DMS53 treated with DMSO at 0.1 percent for 48 hours (cell line): ENCODE measurements at regions not wholly inside any gene's neighbourhood (a gene's known extent, or its start where the extent isn't known, plus 50 kb on each side); places are given as distances from the start of the nearest gene placed in this dataset.

Experiments
- DNase-seq: peaks from one replicate; lab custom pipeline; 2025; ENCODE audit not compliant: unreplicated experiment; lab: John Stamatoyannopoulos, UW

DNA sequence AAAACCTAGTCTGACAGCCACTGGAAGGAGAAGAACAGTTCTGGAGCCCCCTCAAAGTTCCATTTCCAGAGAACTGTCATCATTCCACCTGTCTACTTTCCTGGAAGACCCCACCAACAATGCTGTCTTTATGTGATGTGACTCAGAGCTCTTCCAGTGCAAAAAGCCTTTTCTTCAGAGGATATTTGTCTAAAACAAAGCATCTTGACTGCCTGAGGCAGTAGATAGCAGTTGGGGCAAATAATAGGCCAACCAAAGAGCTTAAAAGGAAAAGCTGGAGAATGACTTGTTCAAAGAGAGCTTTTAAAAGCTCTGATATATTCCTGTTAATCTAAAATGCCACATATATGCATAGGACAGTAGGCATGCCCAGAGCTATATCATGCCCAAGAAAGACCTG, 62.6 kb downstream of the MIS18A start:
- DNase-seq, result no peak

DNA sequence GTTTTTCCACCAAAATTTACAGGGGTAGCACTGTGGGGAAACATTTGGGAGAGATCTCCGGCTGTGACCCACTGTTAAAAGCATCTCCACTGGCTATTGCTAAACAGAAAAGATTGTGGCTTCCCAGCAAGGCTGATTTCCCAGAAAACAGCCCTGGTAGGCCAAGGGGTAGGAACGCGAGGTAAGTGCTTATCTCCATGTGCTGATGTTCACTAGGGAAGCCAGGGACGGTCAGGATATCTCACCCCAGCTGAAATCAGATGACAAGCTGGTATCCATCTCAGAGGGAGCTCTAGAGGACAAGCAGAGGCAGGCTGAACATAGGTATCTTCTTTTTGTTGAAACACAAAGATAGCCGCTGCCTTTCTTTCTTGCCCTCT, 63.6 kb downstream of the MIS18A start:
- DNase-seq, result no peak

DNA sequence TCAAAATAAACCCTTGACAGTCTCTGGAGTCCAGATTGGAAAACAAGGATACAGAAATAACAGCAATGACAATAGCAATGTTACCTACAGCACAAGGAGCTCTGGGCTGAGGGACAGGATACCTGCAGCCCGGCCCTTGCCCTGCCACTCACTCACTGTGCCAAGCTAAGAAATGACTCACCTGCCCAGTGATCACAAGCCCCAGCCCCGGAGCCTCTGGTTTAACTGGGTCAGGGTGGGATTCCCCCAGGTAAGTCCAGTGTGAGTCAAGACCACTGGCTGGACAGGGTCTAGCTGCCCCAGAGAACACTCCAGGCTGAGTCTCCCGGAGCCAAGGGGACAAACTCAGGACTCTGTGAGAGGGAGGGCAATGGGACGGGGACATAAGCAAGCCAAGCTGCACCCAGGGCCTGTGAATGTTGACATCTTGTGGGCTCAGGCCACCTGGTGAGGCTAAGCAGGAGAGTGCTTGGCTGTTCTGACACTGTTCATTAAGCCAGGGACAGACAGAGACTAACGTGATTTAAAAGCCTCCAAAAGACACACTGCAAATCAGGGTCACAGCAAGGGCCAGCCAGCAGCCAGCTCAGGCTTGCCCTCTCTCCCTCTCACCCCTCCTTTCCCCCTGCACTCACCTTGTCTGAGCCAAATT, 64.1 kb downstream of the MIS18A start:
- no peak for DNase-seq

DNA sequence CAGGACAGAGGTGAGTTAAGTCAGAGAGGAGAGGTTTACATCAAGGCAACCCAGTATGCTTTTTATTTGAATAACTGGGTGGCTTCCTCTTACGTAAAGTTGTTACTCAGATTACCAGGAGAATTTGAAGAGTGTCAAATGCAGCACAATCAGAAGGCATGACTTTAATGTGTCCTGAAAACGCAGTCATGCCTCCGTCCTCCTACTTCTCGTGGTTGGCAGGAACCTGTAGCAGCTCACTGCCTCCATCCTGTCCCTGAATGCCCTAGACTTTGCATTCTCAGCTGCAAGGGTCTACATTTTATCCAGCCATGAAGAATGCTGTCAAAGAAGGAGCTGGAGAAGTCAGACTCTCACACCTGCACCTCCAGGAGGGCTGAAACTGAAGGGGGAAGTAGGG, 66.7 kb downstream of the MIS18A start:
- DNase-seq, result no peak

DNA sequence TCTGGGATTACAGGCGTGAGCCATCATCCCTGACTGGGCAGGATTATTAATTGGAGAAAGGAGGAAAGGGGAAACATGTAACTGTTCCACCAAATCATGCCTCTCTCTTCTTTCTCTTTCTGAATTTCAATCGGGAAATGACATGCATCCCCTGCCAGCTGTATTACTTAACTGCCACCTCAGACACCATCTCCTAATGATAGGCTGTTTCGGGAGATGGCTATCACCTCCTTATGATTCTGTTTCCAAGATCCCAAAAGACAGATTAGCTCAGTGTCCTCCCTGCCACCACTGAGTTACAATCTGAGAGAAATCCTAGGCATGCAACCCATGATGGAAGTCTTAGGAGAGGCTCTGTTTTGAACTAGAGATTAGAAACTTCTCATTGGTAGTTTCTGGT, 67.5 kb downstream of the MIS18A start:
- no peak for DNase-seq

DNA sequence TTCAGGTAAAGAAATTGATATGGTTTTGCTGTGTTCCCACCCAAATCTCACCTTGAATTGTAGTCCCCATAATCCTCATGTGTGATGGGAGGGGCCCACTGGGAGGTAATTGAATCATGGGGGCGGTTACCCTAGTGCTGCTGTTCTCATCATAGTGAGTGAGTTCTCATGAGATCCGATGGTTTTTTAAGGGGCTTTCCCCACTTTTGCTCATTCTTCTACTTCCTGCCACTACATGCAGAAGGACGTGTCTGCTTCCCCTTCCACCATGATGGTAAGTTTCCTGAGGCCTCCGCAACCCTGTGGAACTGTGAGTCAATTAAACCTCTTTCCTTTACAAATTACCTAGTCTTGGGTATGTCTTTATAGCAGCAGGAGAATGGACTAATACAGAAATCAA, 69.3 kb downstream of the MIS18A start:
- no peak for DNase-seq

DNA sequence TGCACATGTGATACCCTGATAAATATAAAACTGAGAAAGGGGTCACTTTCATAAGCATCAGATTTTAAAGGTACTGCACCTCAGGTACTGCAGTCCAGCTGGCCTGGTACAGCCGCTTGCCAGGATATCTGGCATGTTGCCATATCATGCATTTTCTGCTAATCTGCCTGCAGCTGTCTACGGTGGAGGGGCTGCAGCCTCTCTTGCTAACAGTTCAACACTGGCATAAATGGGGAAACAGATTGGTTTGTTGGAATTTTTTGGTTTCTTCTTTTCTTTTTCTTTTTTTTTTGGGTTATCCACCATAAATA, 71.5 kb downstream of the MIS18A start:
- DNase-seq, result no peak

DNA sequence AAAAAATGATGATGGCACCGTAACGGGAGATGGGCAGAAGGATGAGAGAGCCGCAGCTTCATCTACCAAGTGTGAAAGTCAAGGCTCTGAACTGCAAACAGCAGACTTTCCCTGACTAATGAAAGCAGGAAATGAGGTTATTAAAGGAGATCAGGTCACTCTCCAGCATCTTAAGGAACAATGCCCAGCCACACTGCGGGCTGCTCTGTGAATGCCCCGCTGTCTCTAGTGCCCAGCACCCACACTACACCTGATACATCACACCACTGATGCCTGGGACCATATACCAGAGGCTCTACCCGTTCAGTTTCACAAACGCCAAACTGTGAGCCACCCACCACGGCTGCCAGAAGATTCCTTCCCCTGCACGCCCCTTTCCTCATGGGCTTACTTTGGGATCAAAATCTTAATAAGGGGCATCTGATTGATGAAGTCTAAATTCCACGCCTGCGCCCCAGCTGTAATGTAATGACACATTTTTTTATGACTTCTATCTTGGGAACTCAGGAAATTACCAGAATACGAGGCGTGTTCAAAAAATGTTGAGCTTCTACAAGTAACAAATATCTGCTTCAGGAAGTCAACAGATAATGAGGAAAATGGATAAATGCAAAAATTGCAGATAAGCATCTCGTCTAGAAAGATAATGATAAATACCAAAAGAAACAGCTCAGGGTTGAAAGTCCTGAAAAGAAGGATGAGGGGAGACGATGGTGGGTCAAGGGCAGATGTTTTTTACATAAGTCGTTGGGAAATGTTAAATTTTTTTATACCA, 72.0 kb downstream of the MIS18A start:
- no peak for DNase-seq

DNA sequence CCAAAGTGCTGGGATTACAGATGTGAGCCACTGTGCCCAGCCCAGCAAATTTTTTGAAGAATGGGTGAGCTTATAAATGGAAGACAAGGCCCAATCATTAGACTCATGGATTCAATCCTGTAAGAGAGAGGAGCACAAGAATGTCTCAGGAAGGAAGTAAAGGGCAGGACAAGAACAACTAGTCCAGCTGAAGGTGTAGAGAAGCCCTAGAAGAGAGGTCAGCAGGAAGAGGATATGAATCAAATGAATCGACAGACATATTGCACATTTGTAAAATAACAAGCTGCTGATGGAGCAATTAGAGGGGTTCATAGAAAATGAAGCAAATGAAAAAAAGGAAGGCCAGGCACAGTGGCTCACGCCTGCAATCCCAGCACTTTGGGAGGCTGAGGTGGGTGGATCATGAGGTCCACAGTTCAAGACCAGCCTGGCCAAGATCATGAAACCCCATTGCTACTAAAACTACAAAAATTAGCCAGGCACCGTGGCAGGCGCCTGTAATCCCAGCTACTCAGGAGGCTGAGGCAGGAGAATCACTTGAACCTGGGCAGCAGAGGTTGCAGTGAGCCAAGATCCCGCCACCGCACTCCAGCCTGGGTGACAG, 74.9 kb downstream of the MIS18A start:
- no peak for DNase-seq

DNA sequence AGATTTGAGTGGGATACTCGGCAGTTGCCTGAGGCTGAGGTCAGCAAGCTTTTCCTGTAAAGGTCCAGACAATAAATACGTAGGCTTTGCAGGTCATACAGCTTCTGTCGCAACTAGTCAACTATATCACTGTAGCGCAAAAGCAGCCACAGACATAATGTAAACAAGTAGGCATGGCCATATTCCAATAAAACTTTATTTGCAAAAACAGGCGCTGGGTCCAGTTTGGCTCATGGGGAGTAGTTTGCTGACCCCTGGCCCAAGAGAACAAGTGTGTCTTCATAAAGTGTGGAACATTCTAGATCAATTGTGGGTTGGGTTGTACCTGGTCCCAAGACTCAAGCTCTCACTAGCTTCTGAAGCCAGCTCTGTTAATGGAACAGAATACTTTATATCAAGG, 78.8 kb downstream of the MIS18A start:
- no peak for DNase-seq

DNA sequence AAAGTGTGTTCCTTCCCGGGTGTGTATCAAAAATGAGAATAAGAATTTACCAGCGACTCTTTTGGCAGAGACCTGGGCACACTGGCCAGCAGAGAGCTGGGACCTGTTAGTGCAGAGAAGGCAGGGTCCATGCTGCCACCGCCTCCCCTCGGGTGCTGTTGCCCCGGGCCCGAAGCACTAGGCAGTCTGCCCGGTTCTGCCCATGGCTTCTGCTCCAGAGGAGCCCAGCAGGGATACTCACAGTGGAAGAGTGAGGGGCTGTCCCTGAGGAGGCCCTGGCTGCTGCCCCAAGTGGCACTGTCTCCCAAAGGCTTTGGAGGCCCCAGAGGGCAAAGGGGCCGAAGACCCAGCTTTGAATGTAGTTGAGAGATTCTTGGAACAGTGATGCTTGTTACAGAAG, 80.5 kb downstream of the MIS18A start:
- DNase-seq, result no peak

DNA sequence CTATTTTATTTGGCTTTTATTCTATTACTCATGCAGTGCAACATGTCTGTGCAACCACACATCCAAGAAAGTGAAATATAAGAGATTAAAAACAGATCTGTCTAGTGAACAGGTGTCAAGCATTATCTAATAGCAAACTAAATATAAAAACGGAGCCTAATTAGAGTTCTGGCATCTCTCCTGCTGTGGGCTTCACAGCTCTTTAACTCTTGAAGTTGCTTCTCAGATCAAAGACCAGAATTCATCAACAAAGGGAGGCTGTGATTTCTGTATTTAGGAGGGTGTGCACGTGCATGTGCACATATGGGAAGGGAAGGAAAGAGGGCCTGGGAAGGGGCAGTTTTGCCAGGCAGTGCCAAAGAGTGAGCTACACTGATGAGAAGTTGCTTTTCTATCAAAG, 81.0 kb downstream of the MIS18A start:
- no peak for DNase-seq

DNA sequence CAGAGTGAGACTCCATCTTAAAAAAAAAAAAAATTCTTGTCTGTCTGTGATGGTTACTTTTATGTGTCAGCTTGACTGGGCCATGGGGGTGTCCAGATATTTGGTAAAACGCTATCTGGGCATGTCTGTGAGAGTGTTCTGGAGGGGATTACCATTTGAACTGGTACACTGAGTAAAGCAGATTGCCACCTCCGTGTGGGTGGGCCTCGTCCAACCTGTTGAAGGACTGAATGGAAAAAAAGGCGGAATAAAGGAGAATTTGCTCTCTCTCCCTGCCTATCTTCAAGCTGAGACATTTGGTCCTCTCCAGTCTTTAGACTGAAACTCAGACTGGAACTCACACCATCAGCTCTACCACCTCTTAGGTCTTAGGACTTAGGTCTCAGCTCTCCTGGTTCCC, 82.8 kb downstream of the MIS18A start:
- DNase-seq, result no peak

DNA sequence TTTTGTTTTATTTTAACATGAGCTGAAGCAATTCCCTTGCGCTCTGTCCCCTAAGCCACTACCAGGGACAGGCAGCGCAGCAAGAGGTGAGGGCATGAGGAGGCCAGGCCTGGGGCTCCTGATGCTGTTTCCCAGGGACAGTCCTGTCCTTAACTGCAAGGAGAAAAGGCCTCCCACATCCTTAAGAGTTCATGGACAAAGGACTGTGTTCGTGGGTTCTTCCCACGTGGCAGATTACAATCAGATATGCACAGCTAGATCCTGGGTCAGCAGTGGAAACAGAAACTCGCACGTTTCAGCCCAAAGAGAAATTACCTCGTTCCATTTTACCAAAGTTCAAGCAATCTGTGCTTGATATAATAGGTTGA, 85.8 kb downstream of the MIS18A start:
- DNase-seq, result no peak

DNA sequence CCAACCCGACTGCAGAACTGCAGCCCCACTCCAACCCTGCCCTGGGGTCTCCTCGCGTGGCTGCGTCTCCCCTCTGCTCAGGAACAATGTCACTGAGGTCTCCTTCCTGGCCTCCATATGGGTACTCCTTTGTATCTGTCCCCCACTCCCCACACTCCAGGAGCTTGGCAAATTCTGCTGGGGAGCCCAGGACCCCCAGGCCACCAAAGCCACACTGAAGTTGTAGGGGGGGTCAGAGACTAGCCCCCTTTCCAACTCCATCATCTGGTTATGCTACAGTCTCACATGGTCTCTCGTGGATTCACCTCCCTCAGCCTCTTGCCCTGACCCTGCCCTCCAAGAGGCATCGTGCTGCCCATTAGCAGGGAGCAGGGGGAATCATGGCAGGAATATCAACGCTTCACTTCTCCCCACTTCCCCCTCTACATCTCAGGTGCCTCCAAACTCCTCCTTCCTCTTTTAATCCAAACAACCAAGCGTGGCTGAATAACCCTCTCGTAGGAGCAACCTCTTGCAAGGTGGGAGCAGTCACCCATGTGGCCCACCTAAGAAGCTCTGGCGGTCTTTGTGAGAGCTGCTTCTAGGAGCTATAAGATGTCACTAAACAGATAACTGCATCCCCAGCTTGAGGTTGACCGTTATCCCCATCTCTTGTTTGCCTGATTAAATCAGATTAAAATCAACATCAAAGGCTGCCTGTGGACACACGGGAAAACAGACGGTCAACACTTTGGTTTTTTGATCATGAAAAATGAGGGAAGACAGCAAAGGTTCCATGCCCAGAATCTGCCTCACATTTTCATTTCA, 86.4 kb downstream of the MIS18A start:
- DNase-seq, result no peak

DNA sequence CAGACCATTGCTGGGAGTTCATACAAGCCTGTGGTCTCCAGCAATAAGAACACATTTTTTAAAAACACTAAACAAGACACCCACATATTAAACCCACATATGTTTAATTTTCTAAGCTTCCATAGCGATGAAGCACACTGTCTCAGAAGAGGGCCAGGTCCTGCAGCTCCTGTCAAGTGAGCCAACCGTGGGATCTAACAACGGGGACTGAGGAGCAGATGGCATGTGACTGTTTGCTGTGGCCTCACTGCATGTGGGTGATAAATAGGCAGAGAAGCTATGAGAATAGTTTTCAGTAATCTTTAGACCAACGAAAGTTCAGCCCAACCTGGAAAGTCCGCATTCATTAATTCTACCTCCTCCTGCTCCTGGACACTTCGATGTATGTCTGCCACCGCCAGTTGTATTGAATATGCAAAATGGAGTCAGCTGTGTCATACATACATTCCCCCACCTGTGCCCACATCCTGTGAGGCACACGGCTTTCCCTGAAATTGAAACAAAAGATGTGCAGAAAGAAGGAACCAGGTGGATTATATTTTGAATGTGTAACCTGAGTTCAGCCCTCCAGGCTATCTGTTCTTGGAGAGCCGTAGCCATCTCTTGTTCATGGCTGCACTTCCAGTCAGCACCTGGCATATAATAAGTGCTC, 88.2 kb downstream of the MIS18A start:
- DNase-seq, result no peak

DNA sequence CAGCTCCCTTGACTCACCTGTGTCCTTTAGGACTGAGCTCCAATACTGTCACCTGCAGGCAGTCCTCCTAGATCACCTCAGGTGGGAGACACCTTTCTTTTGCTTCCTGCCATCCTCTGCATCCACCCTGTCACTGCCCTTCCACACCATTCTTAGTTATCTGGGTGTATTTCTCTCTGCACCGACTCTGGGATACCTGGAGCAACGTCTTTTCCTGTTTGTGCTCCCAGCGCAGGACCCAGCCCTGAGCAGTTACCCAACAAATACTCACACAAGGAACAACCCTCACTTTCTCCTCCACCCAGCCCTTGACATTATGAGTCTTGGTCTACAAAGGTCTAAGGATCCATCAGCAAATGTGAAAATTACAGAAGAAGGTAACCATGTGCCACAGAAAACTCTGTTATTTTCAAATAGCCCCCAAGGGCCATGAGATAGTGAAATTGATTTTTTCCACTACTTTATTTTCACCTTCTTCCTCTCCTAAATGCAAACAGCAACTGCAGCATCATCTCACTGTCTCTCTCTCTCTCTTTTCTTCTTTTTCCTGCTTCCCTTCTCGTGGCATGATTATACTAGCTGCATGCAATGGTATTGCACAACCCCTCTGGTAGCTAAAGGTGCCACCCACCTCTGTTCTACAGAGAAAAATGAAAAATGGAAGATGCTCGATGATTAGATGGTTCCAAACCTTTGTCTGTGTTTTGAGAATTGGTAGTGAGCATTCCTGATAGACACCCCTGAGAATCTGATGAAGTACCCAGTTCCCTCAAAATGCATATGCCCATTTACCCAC, 89.0 kb downstream of the MIS18A start:
- no peak for DNase-seq

DNA sequence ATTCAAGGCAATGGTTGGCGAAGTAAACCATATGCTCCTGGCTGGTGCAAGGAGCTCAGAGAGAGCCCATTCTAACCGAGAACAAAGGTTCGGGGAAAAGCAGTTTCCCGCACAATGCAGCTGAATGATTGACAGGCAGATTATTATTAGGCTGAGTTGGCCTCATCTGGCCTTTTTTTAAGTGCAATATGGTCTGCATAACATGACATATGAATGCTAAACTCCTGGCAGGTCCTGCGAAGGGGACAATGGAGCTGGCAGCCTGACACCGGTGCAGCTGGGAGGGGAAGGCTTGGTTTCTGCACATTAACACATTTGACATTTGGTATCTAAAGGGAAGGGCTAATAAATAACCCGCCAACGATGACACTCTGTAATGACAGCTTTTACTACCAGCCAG, 92.0 kb downstream of the MIS18A start:
- DNase-seq, result no peak

DNA sequence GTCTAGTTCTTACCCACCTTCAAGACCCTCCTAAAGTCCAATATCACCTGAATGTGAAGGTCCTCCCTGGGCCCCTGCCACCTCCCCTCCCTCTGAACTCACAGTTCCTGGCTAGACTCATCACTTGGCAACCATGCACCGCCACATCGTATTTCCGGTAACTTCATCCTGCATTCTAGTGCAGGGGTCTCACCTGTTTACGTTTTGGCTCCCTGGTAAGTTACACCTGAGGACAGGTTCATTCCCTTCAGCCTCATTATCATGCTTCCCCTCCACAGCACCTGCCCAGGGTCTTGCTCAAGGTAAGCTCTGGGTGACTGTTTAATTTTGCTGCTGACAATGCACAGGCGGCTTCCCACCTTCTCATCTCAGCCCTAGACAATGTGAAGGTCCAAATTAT, 93.1 kb downstream of the MIS18A start:
- DNase-seq, result no peak

DNA sequence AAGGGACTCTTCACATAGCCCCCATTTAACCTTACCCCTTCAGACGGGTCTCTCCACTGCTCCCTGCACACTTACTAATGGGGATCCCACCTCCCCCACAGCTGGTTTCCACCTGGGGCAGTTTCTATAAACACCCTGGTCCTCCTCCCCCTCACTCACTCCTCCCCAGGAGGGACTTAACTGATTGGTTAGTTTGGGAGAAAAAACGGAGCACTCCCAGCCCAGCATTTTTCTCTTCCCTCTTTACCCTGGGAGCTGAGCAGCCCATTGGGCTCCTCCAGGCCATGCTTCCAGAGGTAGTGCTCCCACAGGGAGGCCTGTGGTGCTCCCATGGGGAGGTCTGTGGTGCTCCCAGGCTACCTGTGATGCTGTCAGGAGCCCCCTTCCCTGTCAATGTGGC, 93.7 kb downstream of the MIS18A start:
- no peak for DNase-seq

DNA sequence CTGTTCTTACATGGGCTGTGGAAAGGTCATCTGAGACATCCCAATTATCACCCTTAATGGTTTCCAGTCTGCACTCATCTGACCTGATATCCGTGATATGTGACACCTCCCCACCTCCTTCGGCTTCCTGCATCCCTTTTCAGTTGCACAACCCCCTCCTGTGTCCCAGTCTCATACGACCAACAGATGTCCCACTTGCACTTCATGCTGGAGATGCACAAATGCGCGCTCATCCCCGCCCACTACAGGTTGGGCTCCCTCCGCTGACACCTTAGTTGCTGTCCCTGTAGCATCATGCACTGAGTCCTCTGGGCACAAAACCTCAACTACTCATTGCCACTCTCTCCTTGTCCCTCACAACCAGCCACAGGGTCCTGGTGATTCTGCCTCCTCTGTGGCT, 94.4 kb downstream of the MIS18A start:
- no peak for DNase-seq
